Memory B cell (primary cell): ENCODE measurements at regions not wholly inside any gene's neighbourhood (a gene's known extent, or its start where the extent isn't known, plus 50 kb on each side); places are given as distances from the start of the nearest gene placed in this dataset.
"Not testable (repeated sequence)": the region's sequence is repeated elsewhere in the genome, so short reads cannot be mapped to it uniquely, and the experiment has no call there.

Experiments used
- ATAC-seq: fragments of 150-1000 bp; cut with Tn5 transposase; 2 replicates; pipeline ENCODE4 v1.10.0; 2021; ENCODE audit warnings: low read depth, mild to moderate bottlenecking, moderate library complexity
- DNase-seq, 2 donors: peaks; one replicate each; pipeline ENCODE4 v3.0.0; 2022; ENCODE audit warnings: low spot score in 2 of 2
- H3K27ac Mint-ChIP-seq: one replicate; pipeline ENCODE4 v1.8.0; 2022; ENCODE audit warnings: mild to moderate bottlenecking, moderate library complexity, mixed read lengths
- H3K27me3 Mint-ChIP-seq: one replicate; pipeline ENCODE4 v1.8.0; 2022; ENCODE audit warnings: mixed read lengths
- H3K36me3 Mint-ChIP-seq: one replicate; pipeline ENCODE4 v1.8.0; 2022; ENCODE audit warnings: mild to moderate bottlenecking, mixed read lengths
- H3K4me1 Mint-ChIP-seq: one replicate; pipeline ENCODE4 v1.8.0; 2022; ENCODE audit warnings: mixed read lengths
- H3K4me3 Mint-ChIP-seq: one replicate; pipeline ENCODE4 v1.8.0; 2022; ENCODE audit warnings: mild to moderate bottlenecking, moderate library complexity, mixed read lengths
- H3K9me3 Mint-ChIP-seq: one replicate; pipeline ENCODE4 v1.8.0; 2022; ENCODE audit warnings: mixed read lengths

DNA sequence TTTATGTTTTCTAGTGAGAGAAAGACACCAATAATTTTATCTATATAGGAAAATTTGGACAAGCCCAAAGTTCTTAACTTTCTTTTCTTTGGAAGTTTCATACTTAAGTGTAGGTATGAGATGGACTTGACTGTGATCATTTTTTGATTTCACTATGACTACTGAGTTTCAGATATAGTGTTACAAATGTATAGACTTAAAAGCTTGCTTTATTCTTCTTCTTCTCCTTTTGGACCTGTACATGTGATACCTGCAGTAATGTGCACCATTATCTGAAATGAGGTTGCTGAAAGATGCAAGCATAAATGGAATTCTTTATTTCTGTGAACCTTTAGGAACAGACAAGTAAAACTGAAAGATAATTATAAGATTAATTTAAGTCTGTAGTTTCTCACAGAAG lies 743.4 kb upstream of the AMELY start:
- ATAC-seq: no peak
- Mint-ChIP-seq H3K9me3 (no peaks in the 10 kb centered on the region), H3K27me3 (peaks cover 1% of the 10 kb centered on the region), H3K27ac (no peak overlapping the region), H3K36me3 (no peaks in the 10 kb centered on the region), H3K4me3 (no peak overlapping the region), H3K4me1 (no peaks in the 10 kb centered on the region)
- DNase-seq: no peak

DNA sequence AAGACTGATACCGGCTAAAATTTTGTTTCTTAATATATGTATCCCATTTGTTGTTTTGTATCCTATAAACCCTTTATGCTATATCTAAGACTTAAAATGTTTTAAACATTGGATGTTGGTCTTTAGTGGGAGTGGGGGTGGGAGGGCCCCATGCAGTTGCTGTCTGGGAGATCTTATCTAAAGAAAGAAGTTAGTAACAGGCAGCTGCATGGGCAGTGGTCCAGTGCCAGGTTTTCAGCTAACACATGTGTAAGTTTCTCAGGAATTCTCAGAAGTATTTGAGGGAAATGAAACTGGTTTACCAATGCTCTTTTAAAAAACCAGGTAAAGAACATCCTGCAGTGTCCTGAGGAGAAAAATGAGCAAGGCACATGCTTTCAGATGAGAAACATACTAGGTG lies 738.3 kb upstream of the AMELY start:
- not testable (repeated sequence) for H3K4me3 Mint-ChIP-seq, H3K9me3 Mint-ChIP-seq, ATAC-seq, H3K27me3 Mint-ChIP-seq, DNase-seq, H3K27ac Mint-ChIP-seq, H3K36me3 Mint-ChIP-seq, H3K4me1 Mint-ChIP-seq
